HS-5 (cell line): ENCODE measurements at regions not wholly inside any gene's neighbourhood (a gene's known extent, or its start where the extent isn't known, plus 50 kb on each side); places are given as distances from the start of the nearest gene placed in this dataset.
A peak's percentile ranks its signal among the peaks of the same experiment; 100 is the strongest.
"Not testable (repeated sequence)": the region's sequence is repeated elsewhere in the genome, so short reads cannot be mapped to it uniquely, and the experiment has no call there.

Experiments used
- DNase-seq: peaks from one replicate; pipeline ENCODE4 v3.0.0-alpha.2; 2012; ENCODE audit warnings: low read depth

DNA sequence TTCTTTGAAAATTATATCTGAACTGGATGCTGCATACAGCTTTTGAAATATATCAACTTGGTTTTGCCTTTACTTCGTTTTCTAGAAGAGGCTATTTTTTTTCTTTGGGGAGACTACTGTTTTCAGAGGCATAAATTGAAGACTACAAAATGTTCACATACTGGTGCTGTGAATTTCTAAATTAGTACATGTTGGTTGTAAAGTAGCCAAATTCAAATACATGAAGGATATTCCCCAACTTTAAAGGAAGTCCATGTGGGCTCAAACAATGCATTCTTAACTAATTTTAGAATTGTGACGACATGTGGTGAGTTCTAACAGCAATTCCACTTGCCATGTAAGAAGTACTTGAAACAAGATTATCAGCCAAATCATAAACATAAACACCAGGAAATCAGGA is 295.7 kb downstream of the TUSC7 start:
- no peak for DNase-seq

- no peak for DNase-seq
These were observed 296.4 kb downstream of the TUSC7 start for GRCh38 chr3:117005911-117006522.

GRCh38 chr3:117010318-117010717 is 300.7 kb downstream of the TUSC7 start:
- DNase-seq = no peak

DNA sequence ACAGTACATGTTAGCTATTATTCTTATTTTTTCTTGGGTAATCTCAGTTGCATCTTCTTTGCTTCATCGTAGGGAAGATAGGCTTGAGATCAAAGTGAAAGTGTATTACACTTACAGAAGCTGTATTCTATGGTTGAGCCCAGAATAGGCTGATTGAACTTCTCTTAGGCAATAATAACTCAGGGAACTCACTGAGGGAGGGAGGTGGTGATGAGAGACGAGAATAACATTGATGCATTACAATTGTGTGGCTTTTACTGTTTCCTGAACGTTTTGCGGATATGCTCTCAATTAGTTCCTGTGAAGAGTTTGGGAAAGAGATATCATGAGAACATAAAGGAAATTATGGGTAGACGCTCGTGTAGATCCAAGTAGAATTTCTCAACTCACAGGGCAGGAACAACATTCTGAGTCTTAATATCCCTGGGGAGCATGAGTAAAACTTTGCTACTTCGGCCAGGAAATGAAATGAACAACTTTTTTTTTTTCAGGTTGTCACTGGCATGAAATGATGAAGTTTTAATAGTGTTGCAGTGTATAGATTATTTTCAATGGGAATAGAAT is 302.2 kb downstream of the TUSC7 start:
- peak; percentile 10 for DNase-seq

- DNase-seq = no peak
These were observed 306.8 kb downstream of the TUSC7 start for GRCh38 chr3:117016378-117016777.

DNA sequence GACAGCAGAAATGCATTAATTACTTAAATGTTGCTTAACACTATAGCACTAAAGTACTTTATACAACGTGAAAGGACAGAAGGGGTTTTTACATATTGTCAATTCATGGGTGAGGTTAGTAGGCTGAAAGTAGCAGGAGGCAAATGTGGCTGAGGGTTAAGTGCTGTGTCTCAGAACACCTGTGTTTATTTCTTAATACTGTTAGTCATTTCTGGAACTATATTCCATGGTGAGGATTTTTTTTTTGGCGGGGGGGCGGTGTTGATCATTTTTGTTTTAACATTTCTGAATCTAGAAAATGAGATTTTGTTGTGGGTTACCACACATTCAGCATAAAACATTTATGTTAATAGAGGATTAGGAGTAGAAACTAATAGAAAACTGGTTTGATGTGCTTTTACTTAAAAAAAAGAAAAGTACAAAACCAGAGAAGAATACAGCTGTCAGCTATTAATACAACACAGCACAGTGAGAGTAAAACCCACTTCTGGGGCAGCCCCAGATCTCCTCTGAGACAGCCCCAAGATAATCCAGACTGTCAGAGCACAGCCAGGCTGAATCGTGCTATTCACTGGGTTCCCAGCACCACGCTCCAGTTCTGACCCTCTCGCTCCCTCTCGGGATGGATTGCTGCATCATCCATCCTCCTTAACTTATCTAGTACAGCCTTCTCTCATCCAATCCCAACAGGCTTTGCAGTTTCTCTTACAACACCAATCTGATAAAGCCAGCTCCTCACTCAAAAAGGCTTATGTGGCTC is 307.7 kb downstream of the TUSC7 start:
- no peak for DNase-seq

DNA sequence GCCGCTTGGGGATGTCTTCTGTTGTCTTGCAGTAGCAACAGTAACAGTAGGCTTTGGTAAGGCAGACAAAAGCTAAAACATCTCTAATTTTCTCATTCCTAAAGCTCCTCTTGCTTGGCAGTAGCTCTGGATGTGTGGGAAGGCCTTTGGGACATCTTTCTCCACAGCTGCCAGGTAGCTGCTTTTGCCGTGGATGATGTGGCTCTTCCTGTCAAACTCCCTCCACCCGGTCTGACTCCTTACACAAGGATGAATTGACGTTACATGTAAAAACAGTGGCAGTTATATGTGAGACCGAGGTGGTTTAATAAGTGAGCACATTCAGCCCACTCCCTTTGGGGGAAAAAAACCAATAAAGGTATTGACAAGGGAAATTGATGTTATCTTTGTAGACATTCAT is 309.1 kb downstream of the TUSC7 start:
- DNase-seq = no peak

GRCh38 chr3:117019082-117019713 is 309.6 kb downstream of the TUSC7 start:
- peak; percentile 16 for DNase-seq

DNA sequence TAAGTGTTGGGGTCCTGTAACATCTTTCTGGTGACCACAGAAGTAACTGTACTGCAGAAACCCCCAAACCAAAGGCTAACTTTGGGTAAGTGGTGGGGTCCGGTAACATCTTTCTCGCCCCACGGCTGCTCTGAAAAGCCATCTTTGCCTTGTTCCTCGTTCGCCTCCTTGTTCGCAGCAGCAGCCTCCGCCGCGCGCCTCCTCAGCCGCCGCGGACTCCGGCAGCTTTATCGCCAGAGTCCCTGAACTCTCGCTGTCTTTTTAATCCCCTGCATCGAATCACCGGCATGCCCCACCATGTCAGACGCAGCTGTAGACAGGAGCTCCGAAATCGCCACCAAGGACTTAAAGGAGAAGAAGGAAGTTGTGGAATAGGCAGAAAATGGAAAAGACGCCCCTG is 316.8 kb downstream of the TUSC7 start:
- no peak for DNase-seq

- no peak for DNase-seq
These were observed 326.2 kb downstream of the TUSC7 start for GRCh38 chr3:117035745-117036144.

- DNase-seq = peak; percentile 77
These were observed 326.8 kb downstream of the TUSC7 start for GRCh38 chr3:117036259-117036799.

GRCh38 chr3:117045143-117045542 is 335.6 kb downstream of the TUSC7 start:
- no peak for DNase-seq

DNA sequence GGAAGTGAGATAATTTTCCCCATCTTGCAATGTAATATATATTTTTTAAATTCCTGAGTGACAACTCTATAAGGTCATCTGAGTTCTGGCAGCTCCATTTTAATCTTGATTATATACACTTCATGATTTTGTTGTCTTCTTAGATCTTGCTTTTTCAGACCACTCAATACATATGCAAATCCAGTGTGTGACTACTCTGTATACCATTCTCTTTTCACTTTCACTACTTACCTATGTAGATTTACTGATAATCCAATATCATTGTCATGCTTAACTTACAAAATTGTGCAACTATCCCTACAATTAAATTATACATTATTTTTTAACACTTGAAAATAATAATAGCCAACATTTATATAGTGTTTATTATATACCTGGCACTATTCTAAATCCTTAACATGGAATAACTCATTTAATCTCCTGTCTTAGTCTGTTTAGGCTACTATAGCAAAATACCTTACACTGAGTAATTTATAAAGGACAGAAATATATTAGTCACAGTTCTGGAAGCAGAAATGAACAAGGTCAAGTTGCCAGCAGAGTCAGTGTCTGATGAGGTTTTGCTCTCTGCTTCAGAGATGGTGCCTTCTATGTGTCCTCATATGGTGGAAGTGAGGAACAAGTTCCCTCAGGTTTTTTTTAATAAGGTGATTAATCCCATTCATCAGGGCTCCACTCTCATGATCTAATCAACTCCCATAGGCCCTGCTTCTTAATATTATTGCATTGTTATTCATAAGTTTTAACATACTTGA is 338.5 kb downstream of the TUSC7 start:
- no peak for DNase-seq

- DNase-seq = no peak
These were observed 342.8 kb downstream of the TUSC7 start for GRCh38 chr3:117052395-117052794.

GRCh38 chr3:117054556-117054955 is 345.0 kb downstream of the TUSC7 start:
- no peak for DNase-seq

- DNase-seq = not testable (repeated sequence)
These were observed 347.4 kb downstream of the TUSC7 start for GRCh38 chr3:117056946-117057345.

GRCh38 chr3:117059067-117059955 is 349.7 kb downstream of the TUSC7 start:
- no peak for DNase-seq

DNA sequence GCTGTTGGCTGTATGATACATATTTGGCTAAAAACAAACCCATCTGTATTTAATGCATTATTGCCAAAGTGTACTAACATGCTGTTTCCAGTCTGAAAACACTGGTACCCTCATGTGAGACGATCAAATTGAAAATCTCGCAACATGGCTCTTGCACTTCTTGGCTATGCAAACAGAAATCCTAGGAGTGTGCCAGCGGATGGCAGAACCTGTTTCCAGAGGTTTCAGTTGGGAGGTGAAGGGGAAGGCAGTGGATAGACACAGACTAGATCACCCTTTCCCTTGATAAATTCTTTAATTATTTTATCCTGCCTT is 350.3 kb downstream of the TUSC7 start:
- DNase-seq = no peak

GRCh38 chr3:117063930-117064329 is 354.4 kb downstream of the TUSC7 start:
- DNase-seq = no peak

DNA sequence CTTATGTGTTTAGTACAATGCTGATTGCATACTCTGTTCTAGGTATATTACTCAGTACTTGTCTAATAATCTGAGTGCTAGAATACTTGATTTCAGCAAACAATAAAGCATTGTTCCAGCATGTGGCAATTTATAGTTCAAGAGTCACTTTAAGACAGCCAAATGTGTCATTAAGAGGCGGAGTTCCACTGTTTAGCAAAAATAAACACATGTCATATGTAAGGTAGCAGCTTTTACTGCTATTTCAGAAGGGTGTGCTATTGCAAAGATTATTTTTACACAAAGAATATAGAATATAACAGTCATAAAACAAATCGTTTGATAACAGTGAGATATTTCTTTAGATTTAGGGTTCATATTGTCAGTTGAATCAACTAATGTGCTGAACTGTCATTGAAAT is 358.7 kb downstream of the TUSC7 start:
- no peak for DNase-seq

DNA sequence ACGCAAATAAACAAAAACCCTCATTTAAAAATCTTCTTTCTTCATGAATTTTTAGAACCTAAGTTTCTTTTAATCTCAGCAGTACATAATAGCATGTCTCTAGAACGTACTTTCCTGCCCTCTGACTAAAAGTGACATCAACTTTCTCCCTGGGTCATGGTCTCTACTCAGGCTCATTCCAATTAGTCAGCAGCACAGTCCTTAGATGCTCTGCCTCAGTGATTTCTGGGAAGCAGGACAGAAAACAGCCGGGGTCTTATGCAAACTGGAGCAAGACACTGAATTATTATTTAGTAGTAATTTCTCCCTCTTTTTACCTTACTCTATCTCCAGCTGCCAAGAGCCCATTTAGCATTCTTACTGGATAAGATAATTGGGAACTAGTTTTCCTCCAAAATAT is 365.2 kb downstream of the TUSC7 start:
- DNase-seq = no peak
